ENCODE measurements at regions not wholly inside any gene's neighbourhood (a gene's known extent, or its start where the extent isn't known, plus 50 kb on each side); places are given as distances from the start of the nearest gene placed in this dataset.

DNA sequence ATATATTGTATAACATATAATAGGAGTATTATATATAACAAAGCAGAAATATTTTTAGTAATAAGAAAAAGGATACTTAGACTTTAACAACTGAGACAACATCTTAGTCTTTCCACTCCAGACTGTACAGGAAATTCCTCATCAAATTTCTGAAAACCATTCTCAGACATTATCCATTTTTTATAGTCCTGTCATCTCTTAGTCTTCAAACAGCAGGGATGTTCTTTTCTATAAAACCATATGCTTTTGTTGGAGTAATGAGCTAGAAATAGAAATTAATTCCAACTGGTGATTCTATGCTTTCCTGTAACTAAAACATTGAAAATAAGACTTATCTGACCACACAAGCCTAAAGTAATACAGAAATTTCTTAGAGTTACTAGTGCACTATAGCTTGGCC is 82.2 kb upstream of the CSNK1A1L start:
- Histone ChIP-seq H2AFZ (ENCODE audit: low read length) (no peak overlapping the region), H3K27ac (ENCODE audit: low read length) (no peak overlapping the region), H3K4me2 (ENCODE audit: low read length) (no peak overlapping the region), H3K4me1 (ENCODE audit: insufficient read depth, low read length) (no peaks in the 10 kb centered on the region), H3K36me3 (ENCODE audit: low read depth, low read length) (no peaks in the 10 kb centered on the region), H3K79me2 (ENCODE audit: low read length) (no peaks in the 10 kb centered on the region), H3K9me3 (ENCODE audit: low read length) (no peaks in the 10 kb centered on the region), H4K20me1 (ENCODE audit: low read length) (no peaks in the 10 kb centered on the region), H3K9me2 (replicated peaks; ENCODE audit: low read length) (no peaks in the 10 kb centered on the region), H3K4me3 (ENCODE audit: low read length) (no peak overlapping the region), H3F3A (ENCODE audit: low read length, unreplicated experiment) (no peaks in the 10 kb centered on the region), H3K9ac (ENCODE audit: low read length) (no peak overlapping the region), H3K27me3 (ENCODE audit: low read length) (no peaks in the 10 kb centered on the region)
- intact Hi-C loops (cut with micrococcal nuclease), result no loop called here
- DNase-seq (no peak), ATAC-seq (no peak)
- CTCF ChIA-PET, result no interaction called here
- POLR2A ChIA-PET (ENCODE audit: unreplicated experiment), result no interaction called here
- TF ChIP-seq CTCF (conservative IDR thresholded peaks at IDR 0.05; ENCODE audit: low read depth, low read length) (no peak), EZH2phosphoT487 (IDR thresholded peaks at IDR 0.05; ENCODE audit: borderline replicate concordance, low read length) (no peak), EZH2 (IDR thresholded peaks at IDR 0.05; ENCODE audit: low read length, unreplicated experiment) (no peak)
- no TSS peak for BruUV-seq (replicated peaks)

GRCh38 chr13:37187105-37187504 is 81.6 kb upstream of the CSNK1A1L start:
- H3K4me3 ChIP-seq (ENCODE audit: low read length), result no peak overlapping the region
- no peaks in the 10 kb centered on the region for H3K79me2 ChIP-seq (ENCODE audit: low read length)
- H3K4me1 ChIP-seq (ENCODE audit: insufficient read depth, low read length), result no peaks in the 10 kb centered on the region
- no peak overlapping the region for H2AFZ ChIP-seq (ENCODE audit: low read length)
- H3K9me3 ChIP-seq (ENCODE audit: low read length), result no peaks in the 10 kb centered on the region
- BruUV-seq (replicated peaks), result no TSS peak
- H4K20me1 ChIP-seq (ENCODE audit: low read length), result no peaks in the 10 kb centered on the region
- no peak for ATAC-seq
- no peak for TF ChIP-seq EZH2 (IDR thresholded peaks at IDR 0.05; ENCODE audit: low read length, unreplicated experiment)
- no peak for TF ChIP-seq EZH2phosphoT487 (IDR thresholded peaks at IDR 0.05; ENCODE audit: borderline replicate concordance, low read length)
- TF ChIP-seq CTCF (conservative IDR thresholded peaks at IDR 0.05; ENCODE audit: low read depth, low read length), result no peak
- H3K9ac ChIP-seq (ENCODE audit: low read length), result no peak overlapping the region
- H3K36me3 ChIP-seq (ENCODE audit: low read depth, low read length), result no peaks in the 10 kb centered on the region
- no peaks in the 10 kb centered on the region for H3F3A ChIP-seq (ENCODE audit: low read length, unreplicated experiment)
- ChIA-PET CTCF (no interaction called here), POLR2A (ENCODE audit: unreplicated experiment) (no interaction called here)
- H3K27me3 ChIP-seq (ENCODE audit: low read length), result no peaks in the 10 kb centered on the region
- no peak overlapping the region for H3K27ac ChIP-seq (ENCODE audit: low read length)
- no peak overlapping the region for H3K4me2 ChIP-seq (ENCODE audit: low read length)
- intact Hi-C loops (cut with micrococcal nuclease), result no loop called here
- H3K9me2 ChIP-seq (replicated peaks; ENCODE audit: low read length), result no peaks in the 10 kb centered on the region
- no peak for DNase-seq

GRCh38 chr13:37181620-37182019 is 76.2 kb upstream of the CSNK1A1L start:
- ATAC-seq (no peak), DNase-seq (no peak)
- H3K4me3 ChIP-seq (ENCODE audit: low read length), result no peak overlapping the region
- H2AFZ ChIP-seq (ENCODE audit: low read length), result no peak overlapping the region
- ChIA-PET POLR2A (ENCODE audit: unreplicated experiment) (no interaction called here), CTCF (no interaction called here)
- no peaks in the 10 kb centered on the region for H3K4me1 ChIP-seq (ENCODE audit: insufficient read depth, low read length)
- H3K27me3 ChIP-seq (ENCODE audit: low read length), result no peaks in the 10 kb centered on the region
- no TSS peak for BruUV-seq (replicated peaks)
- no peaks in the 10 kb centered on the region for H3K9me2 ChIP-seq (replicated peaks; ENCODE audit: low read length)
- no peaks in the 10 kb centered on the region for H3K9me3 ChIP-seq (ENCODE audit: low read length)
- no peaks in the 10 kb centered on the region for H3K79me2 ChIP-seq (ENCODE audit: low read length)
- no peaks in the 10 kb centered on the region for H3F3A ChIP-seq (ENCODE audit: low read length, unreplicated experiment)
- H3K36me3 ChIP-seq (ENCODE audit: low read depth, low read length), result no peaks in the 10 kb centered on the region
- no peak overlapping the region for H3K9ac ChIP-seq (ENCODE audit: low read length)
- no peak overlapping the region for H3K4me2 ChIP-seq (ENCODE audit: low read length)
- intact Hi-C loops (cut with micrococcal nuclease), result no loop called here
- TF ChIP-seq EZH2phosphoT487 (IDR thresholded peaks at IDR 0.05; ENCODE audit: borderline replicate concordance, low read length), result no peak
- TF ChIP-seq EZH2 (IDR thresholded peaks at IDR 0.05; ENCODE audit: low read length, unreplicated experiment), result no peak
- TF ChIP-seq CTCF (conservative IDR thresholded peaks at IDR 0.05; ENCODE audit: low read depth, low read length), result no peak
- H4K20me1 ChIP-seq (ENCODE audit: low read length), result no peaks in the 10 kb centered on the region
- no peak overlapping the region for H3K27ac ChIP-seq (ENCODE audit: low read length)
